ENCODE measurements at regions not wholly inside any gene's neighbourhood (a gene's known extent, or its start where the extent isn't known, plus 50 kb on each side); places are given as distances from the start of the nearest gene placed in this dataset.
A peak's percentile ranks its signal among the peaks of the same experiment; 100 is the strongest.

- no peak for TF ChIP-seq TARDBP (IDR thresholded peaks at IDR 0.05)
- TF ChIP-seq ZNF384 (IDR thresholded peaks at IDR 0.05): no peak
- TF ChIP-seq SUZ12 (IDR thresholded peaks at IDR 0.05): no peak
- CTCF ChIA-PET: no interaction called here
- POLR2A ChIA-PET: no interaction called here
- no peak for DNase-seq (ENCODE audit: extremely low spot score)
Observed at GRCh38 chr12:124506145-124506831, 61.1 kb downstream of the NCOR2 start.

- DNase-seq (ENCODE audit: extremely low spot score): no peak
- ChIA-PET CTCF (no interaction called here), POLR2A (no interaction called here)
- TF ChIP-seq FOXA1 (IDR thresholded peaks at IDR 0.05) (no peak), TARDBP (IDR thresholded peaks at IDR 0.05) (no peak), ARNT (IDR thresholded peaks at IDR 0.05) (no peak)
Observed at GRCh38 chr12:124505001-124505818, 62.2 kb downstream of the NCOR2 start.

GRCh38 chr12:124504273-124505000 lies 63.0 kb downstream of the NCOR2 start:
- no peak for DNase-seq (ENCODE audit: extremely low spot score)
- CTCF ChIA-PET: no interaction called here
- TF ChIP-seq FOXK2 (IDR thresholded peaks at IDR 0.05) (no peak), FOXA1 (IDR thresholded peaks at IDR 0.05) (no peak), PKNOX1 (IDR thresholded peaks at IDR 0.05) (0 out of 2 replicates have a peak, but pooled peaks have one; percentile 7), SUZ12 (IDR thresholded peaks at IDR 0.05) (no peak)
- POLR2A ChIA-PET: no interaction called here

- ChIA-PET CTCF (no interaction called here), POLR2A (no interaction called here)
- TF ChIP-seq PKNOX1 (IDR thresholded peaks at IDR 0.05) (peak; percentile 36; the same call in 1 of the 2 replicates), HDGF (IDR thresholded peaks at IDR 0.05; ENCODE audit: borderline replicate concordance) (no peak), BHLHE40 (IDR thresholded peaks at IDR 0.05; ENCODE audit: borderline replicate concordance) (no peak)
- DNase-seq (ENCODE audit: extremely low spot score): no peak
Observed at GRCh38 chr12:124503305-124503704, 64.1 kb downstream of the NCOR2 start.

- POLR2A ChIA-PET: no interaction called here
Observed at GRCh38 chr12:124502379-124502778, 65.0 kb downstream of the NCOR2 start.

GRCh38 chr12:124501827-124502226 lies 65.6 kb downstream of the NCOR2 start:
- DNase-seq (ENCODE audit: extremely low spot score): no peak
- ChIA-PET POLR2A (no interaction called here), CTCF (interaction anchor here (0.5 kb wide), 1 partner anchor 596 kb away, joined by 3 read pairs; no protein-coding TSS in a partner anchor)
- TF ChIP-seq L3MBTL2 (conservative IDR thresholded peaks at IDR 0.05) (no peak), SUZ12 (IDR thresholded peaks at IDR 0.05) (no peak), ARNT (IDR thresholded peaks at IDR 0.05) (no peak), ZNF384 (IDR thresholded peaks at IDR 0.05) (no peak), BHLHE40 (IDR thresholded peaks at IDR 0.05; ENCODE audit: borderline replicate concordance) (no peak), LEF1 (IDR thresholded peaks at IDR 0.05; ENCODE audit: borderline replicate concordance) (no peak), HDGF (IDR thresholded peaks at IDR 0.05; ENCODE audit: borderline replicate concordance) (no peak), NFRKB (IDR thresholded peaks at IDR 0.05) (no peak), SP1 (IDR thresholded peaks at IDR 0.05) (no peak), PKNOX1 (IDR thresholded peaks at IDR 0.05) (no peak), FOXA1 (IDR thresholded peaks at IDR 0.05) (no peak), CTBP1 (IDR thresholded peaks at IDR 0.05; ENCODE audit: borderline replicate concordance) (no peak)

More at GRCh38 chr12:124502379-124502778, 65.0 kb downstream of the NCOR2 start:
- no peak for TF ChIP-seq CTBP1 (IDR thresholded peaks at IDR 0.05; ENCODE audit: borderline replicate concordance)
- no peak for TF ChIP-seq BHLHE40 (IDR thresholded peaks at IDR 0.05; ENCODE audit: borderline replicate concordance)
- TF ChIP-seq FOXK2 (IDR thresholded peaks at IDR 0.05): no peak
- TF ChIP-seq NFRKB (IDR thresholded peaks at IDR 0.05): no peak
- no peak for TF ChIP-seq ARNT (IDR thresholded peaks at IDR 0.05)
- TF ChIP-seq TARDBP (IDR thresholded peaks at IDR 0.05): no peak
- TF ChIP-seq HDGF (IDR thresholded peaks at IDR 0.05; ENCODE audit: borderline replicate concordance): no peak
- no peak for TF ChIP-seq ZNF384 (IDR thresholded peaks at IDR 0.05)
- no peak for TF ChIP-seq FOXM1 (IDR thresholded peaks at IDR 0.05; ENCODE audit: borderline replicate concordance)
- TF ChIP-seq SUZ12 (IDR thresholded peaks at IDR 0.05): no peak
- no peak for TF ChIP-seq ELF4 (IDR thresholded peaks at IDR 0.05)
- TF ChIP-seq FOXA1 (IDR thresholded peaks at IDR 0.05): no peak
- TF ChIP-seq SP1 (IDR thresholded peaks at IDR 0.05): no peak
- no peak for TF ChIP-seq LEF1 (IDR thresholded peaks at IDR 0.05; ENCODE audit: borderline replicate concordance)
- TF ChIP-seq PKNOX1 (IDR thresholded peaks at IDR 0.05): no peak
- TF ChIP-seq L3MBTL2 (conservative IDR thresholded peaks at IDR 0.05): no peak
- CTCF ChIA-PET: interaction anchor here (0.5 kb wide), 1 partner anchor 597 kb away, joined by 3 read pairs; no protein-coding TSS in a partner anchor
- DNase-seq (ENCODE audit: extremely low spot score): no peak
